ENCODE measurements at regions not wholly inside any gene's neighbourhood (a gene's known extent, or its start where the extent isn't known, plus 50 kb on each side); places are given as distances from the start of the nearest gene placed in this dataset.

DNA sequence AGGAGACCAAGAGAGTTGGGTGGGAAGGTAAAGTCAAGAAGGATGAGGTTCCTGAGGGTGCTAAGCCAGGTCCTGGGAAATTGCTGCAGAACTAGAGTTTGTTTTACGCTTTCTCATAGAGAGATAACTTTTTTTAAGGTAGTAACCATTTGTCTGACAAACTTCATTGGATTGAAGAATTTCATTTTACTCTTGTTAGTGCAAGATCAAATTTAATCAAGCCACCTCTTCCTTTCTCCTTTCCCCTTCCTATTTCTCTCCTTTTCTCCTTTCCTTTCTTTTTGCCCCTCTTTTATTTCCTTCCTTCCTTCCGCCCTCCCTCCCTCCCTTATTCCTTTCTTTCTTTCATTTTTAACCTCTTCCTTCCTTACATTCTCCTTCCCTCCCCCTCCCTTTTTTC is 65.4 kb downstream of the RDH14 start:
- TF ChIP-seq, protein P1, sequence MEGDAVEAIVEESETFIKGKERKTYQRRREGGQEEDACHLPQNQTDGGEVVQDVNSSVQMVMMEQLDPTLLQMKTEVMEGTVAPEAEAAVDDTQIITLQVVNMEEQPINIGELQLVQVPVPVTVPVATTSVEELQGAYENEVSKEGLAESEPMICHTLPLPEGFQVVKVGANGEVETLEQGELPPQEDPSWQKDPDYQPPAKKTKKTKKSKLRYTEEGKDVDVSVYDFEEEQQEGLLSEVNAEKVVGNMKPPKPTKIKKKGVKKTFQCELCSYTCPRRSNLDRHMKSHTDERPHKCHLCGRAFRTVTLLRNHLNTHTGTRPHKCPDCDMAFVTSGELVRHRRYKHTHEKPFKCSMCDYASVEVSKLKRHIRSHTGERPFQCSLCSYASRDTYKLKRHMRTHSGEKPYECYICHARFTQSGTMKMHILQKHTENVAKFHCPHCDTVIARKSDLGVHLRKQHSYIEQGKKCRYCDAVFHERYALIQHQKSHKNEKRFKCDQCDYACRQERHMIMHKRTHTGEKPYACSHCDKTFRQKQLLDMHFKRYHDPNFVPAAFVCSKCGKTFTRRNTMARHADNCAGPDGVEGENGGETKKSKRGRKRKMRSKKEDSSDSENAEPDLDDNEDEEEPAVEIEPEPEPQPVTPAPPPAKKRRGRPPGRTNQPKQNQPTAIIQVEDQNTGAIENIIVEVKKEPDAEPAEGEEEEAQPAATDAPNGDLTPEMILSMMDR (IDR thresholded peaks at IDR 0.05) = no peak
- no peak for TF ChIP-seq POLR2A (IDR thresholded peaks at IDR 0.05)
- TF ChIP-seq POLR2AphosphoS5 (IDR thresholded peaks at IDR 0.05) = no peak
